ENCODE measurements at regions not wholly inside any gene's neighbourhood (a gene's known extent, or its start where the extent isn't known, plus 50 kb on each side); places are given as distances from the start of the nearest gene placed in this dataset.

DNA sequence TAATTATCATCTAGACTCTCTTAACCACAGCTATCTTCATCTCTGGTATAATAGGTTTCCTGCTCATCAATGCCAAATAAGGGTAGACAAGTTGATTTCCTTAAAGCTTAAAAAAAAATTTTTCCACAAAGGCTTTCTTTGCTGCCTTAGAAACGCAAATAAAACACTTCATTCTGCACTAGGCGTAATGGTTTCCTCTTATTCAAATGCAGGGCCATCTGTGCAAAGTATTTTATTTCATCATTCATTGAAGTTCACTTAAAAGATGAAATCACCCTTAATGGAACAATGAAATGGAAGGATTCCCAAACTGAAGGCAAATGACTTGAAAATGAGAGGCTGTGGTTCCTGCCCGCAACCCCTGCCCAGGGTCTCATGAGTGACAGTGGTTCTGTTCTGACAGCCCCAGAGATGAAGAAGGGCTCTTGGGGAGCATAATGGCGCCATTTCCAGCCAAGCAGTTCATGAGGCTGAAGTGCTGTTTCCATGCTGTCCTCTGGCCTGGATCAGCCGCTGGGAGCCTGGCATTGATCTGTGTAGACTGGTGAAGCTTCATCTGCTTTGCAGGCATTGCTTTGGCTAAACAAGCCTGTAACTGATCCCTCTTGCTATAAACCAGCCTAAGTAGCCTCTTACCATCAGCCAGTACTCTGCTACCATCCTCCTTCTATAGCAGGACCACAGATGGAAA is 276.9 kb upstream of the WWC1 start:
- Mint-ChIP-seq H3K27me3 (ENCODE audit: insufficient read depth) (peaks cover 48% of the 10 kb centered on the region), H3K4me3 (no peak overlapping the region), H3K27ac (no peak overlapping the region), H3K9me3 (no peaks in the 10 kb centered on the region), H3K36me3 (ENCODE audit: low read depth) (no peaks in the 10 kb centered on the region), H3K4me1 (peaks cover 8% of the 10 kb centered on the region)
- Histone ChIP-seq H3K27ac (ENCODE audit: low read depth, low read length) (no peak overlapping the region), H3K27me3 (ENCODE audit: control insufficient read depth, insufficient read depth, low read length, poor library complexity, severe bottlenecking) (peaks cover 15% of the 10 kb centered on the region), H3K9me3 (ENCODE audit: control insufficient read depth, low read length) (no peaks in the 10 kb centered on the region), H3K36me3 (ENCODE audit: control insufficient read depth, insufficient read depth, low read length) (no peaks in the 10 kb centered on the region), H3K4me3 (ENCODE audit: low read length) (no peak overlapping the region), H3K9ac (ENCODE audit: extremely low read depth, low read length, poor library complexity, severe bottlenecking) (no peak overlapping the region), H3K4me1 (ENCODE audit: control insufficient read depth, insufficient read depth, low read length) (no peaks in the 10 kb centered on the region)
- no peak for DNase-seq
- 92 to 96% methylated on average over 5 of the region's 5 CpGs for WGBS, 2 experiments (ENCODE audit: insufficient coverage in 1 of 2, insufficient read length in 1 of 2)
- TF ChIP-seq, protein P1, sequence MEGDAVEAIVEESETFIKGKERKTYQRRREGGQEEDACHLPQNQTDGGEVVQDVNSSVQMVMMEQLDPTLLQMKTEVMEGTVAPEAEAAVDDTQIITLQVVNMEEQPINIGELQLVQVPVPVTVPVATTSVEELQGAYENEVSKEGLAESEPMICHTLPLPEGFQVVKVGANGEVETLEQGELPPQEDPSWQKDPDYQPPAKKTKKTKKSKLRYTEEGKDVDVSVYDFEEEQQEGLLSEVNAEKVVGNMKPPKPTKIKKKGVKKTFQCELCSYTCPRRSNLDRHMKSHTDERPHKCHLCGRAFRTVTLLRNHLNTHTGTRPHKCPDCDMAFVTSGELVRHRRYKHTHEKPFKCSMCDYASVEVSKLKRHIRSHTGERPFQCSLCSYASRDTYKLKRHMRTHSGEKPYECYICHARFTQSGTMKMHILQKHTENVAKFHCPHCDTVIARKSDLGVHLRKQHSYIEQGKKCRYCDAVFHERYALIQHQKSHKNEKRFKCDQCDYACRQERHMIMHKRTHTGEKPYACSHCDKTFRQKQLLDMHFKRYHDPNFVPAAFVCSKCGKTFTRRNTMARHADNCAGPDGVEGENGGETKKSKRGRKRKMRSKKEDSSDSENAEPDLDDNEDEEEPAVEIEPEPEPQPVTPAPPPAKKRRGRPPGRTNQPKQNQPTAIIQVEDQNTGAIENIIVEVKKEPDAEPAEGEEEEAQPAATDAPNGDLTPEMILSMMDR (conservative IDR thresholded peaks at IDR 0.05), result no peak

DNA sequence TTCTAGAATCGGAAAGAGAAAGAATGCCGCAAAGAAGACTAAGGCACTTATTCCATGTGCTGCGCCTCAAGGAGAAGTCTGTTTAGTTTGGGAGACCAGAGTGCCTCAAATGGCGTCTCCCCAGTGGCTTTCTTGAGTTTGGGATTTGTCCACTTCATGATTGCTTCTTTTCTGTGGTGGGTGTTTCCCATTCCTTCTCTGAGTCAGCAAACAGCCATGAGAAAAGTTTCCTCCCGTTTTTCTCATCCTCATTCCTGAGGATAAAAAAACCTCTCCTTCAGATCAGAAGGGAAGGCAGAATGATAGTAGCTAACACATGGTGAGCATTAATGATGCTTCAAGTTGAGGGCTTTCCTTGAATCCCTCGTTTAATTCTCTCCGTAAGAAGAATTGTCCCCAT is 275.9 kb upstream of the WWC1 start:
- H3K27ac Mint-ChIP-seq, result no peak overlapping the region
- H3K36me3 Mint-ChIP-seq (ENCODE audit: low read depth), result no peaks in the 10 kb centered on the region
- H3K9me3 ChIP-seq (ENCODE audit: control insufficient read depth, low read length), result no peaks in the 10 kb centered on the region
- peaks cover 9% of the 10 kb centered on the region for H3K27me3 ChIP-seq (ENCODE audit: control insufficient read depth, insufficient read depth, low read length, poor library complexity, severe bottlenecking)
- peaks cover 42% of the 10 kb centered on the region for H3K27me3 Mint-ChIP-seq (ENCODE audit: insufficient read depth)
- H3K4me3 ChIP-seq (ENCODE audit: low read length), result no peak overlapping the region
- DNase-seq, result no peak
- TF ChIP-seq, protein P1 (conservative IDR thresholded peaks at IDR 0.05), result no peak
- H3K4me3 Mint-ChIP-seq, result no peak overlapping the region
- no peak overlapping the region for H3K27ac ChIP-seq (ENCODE audit: low read depth, low read length)
- H3K36me3 ChIP-seq (ENCODE audit: control insufficient read depth, insufficient read depth, low read length), result no peaks in the 10 kb centered on the region
- H3K4me1 Mint-ChIP-seq, result peaks cover 8% of the 10 kb centered on the region
- H3K9ac ChIP-seq (ENCODE audit: extremely low read depth, low read length, poor library complexity, severe bottlenecking), result no peak overlapping the region
- no peaks in the 10 kb centered on the region for H3K4me1 ChIP-seq (ENCODE audit: control insufficient read depth, insufficient read depth, low read length)
- no peaks in the 10 kb centered on the region for H3K9me3 Mint-ChIP-seq
- WGBS, 2 experiments (ENCODE audit: insufficient coverage in 1 of 2, insufficient read length in 1 of 2), result 87 to 95% methylated on average over 6 to 7 of the region's 7 CpGs

DNA sequence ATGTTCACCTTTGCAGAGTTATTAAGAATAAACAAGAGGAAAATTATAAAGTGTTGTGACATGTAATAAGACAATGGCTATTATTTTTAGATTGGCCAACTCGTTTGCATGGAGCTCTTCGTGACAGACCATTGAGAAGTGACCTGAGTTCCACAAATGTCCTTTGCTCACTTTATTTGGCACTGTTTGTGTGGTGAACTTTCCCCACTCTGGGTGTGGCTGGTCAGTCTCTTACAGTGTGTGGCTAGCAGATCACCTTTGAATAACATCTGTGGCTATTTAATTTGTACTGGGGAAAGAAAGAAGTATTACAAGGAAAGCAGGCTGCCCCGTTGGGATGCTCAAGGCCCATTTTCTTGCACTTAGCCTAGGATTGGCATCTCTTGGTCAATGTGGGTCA is 274.1 kb upstream of the WWC1 start:
- Histone ChIP-seq H3K9ac (ENCODE audit: extremely low read depth, low read length, poor library complexity, severe bottlenecking) (no peak overlapping the region), H3K27ac (ENCODE audit: low read depth, low read length) (no peak overlapping the region), H3K4me1 (ENCODE audit: control insufficient read depth, insufficient read depth, low read length) (no peaks in the 10 kb centered on the region), H3K36me3 (ENCODE audit: control insufficient read depth, insufficient read depth, low read length) (no peaks in the 10 kb centered on the region), H3K27me3 (ENCODE audit: control insufficient read depth, insufficient read depth, low read length, poor library complexity, severe bottlenecking) (no peaks in the 10 kb centered on the region), H3K4me3 (ENCODE audit: low read length) (no peak overlapping the region), H3K9me3 (ENCODE audit: control insufficient read depth, low read length) (no peaks in the 10 kb centered on the region)
- no peaks in the 10 kb centered on the region for H3K9me3 Mint-ChIP-seq
- peaks cover 8% of the 10 kb centered on the region for H3K4me1 Mint-ChIP-seq
- no peak for DNase-seq
- peaks cover 31% of the 10 kb centered on the region for H3K27me3 Mint-ChIP-seq (ENCODE audit: insufficient read depth)
- H3K4me3 Mint-ChIP-seq, result no peak overlapping the region
- H3K36me3 Mint-ChIP-seq (ENCODE audit: low read depth), result no peaks in the 10 kb centered on the region
- 78 to 93% methylated on average over 3 of the region's 3 CpGs for WGBS, 2 experiments (ENCODE audit: insufficient coverage in 1 of 2, insufficient read length in 1 of 2)
- no peak overlapping the region for H3K27ac Mint-ChIP-seq
- TF ChIP-seq, protein P1 (conservative IDR thresholded peaks at IDR 0.05), result no peak

Measured in endodermal cell (in vitro differentiated cells).